Thyroid gland (tissue), 4 donors: ENCODE measurements at regions not wholly inside any gene's neighbourhood (a gene's known extent, or its start where the extent isn't known, plus 50 kb on each side); places are given as distances from the start of the nearest gene placed in this dataset.

Experiments
- DNase-seq, 2 donors: peaks; one replicate each; pipeline ENCODE4 v3.0.0-alpha.2; 2019
- H3K27ac ChIP-seq, 3 donors: fragments of 200-600 bp; sonication (generic); 1 replicate in 2 of 3; 2 replicates in 1 of 3; pipeline ENCODE4 v1.5.1; 2016 to 2019; ENCODE audit warnings: mild to moderate bottlenecking in 1 of 3, moderate library complexity in 1 of 3
- H3K27me3 ChIP-seq: fragments of 200-600 bp; sonication (generic); one replicate; pipeline ENCODE4 v1.5.1; 2019
- H3K36me3 ChIP-seq, 2 donors: fragments of 200-600 bp; sonication (generic); one replicate each; pipeline ENCODE4 v1.5.1; 2016 to 2019
- H3K4me1 ChIP-seq, 2 donors: fragments of 200-600 bp; sonication (generic); one replicate each; pipeline ENCODE4 v1.5.1; 2017 to 2019
- H3K4me3 ChIP-seq, 3 donors: fragments of 200-600 bp; sonication (generic); replicated peaks in 1 of 3; 1 replicate in 2 of 3; 2 replicates in 1 of 3; pipeline ENCODE4 v1.5.1; 2016; ENCODE audit warnings: mild to moderate bottlenecking in 1 of 3
- H3K9me3 ChIP-seq: fragments of 200-600 bp; sonication (generic); one replicate; pipeline ENCODE4 v1.5.1; 2017
- CTCF ChIP-seq, 6 experiments: fragments of 200-600 bp in 3 of 6; fragments of 450-650 bp in 3 of 6; sonication (generic) in 3 of 6; IDR thresholded peaks; one replicate each; pipeline ENCODE4 v1.5.1; 2016 to 2019; ENCODE audit warnings: antibody characterized with exemption in 6 of 6, mild to moderate bottlenecking in 2 of 6, inconsistent platforms in 1 of 6, moderate library complexity in 1 of 6
- POLR2A ChIP-seq, 2 donors: fragments of 450-650 bp; IDR thresholded peaks; one replicate each; pipeline ENCODE4 v1.6.1; 2017; ENCODE audit warnings: antibody characterized with exemption in 2 of 2, mild to moderate bottlenecking in 2 of 2, moderate library complexity in 1 of 2
- WGBS, 2 donors: methylation state at CpG; one replicate each; pipeline ENCODE4 v1.1.5; 2017; 5-methylcytosine and 5-hydroxymethylcytosine counted together
- intact Hi-C: fragments of 100-400 bp; cut with DNase I; formaldehyde crosslinking; loops from one replicate; pipeline ENCODE4 v1.15.1; 2023

DNA sequence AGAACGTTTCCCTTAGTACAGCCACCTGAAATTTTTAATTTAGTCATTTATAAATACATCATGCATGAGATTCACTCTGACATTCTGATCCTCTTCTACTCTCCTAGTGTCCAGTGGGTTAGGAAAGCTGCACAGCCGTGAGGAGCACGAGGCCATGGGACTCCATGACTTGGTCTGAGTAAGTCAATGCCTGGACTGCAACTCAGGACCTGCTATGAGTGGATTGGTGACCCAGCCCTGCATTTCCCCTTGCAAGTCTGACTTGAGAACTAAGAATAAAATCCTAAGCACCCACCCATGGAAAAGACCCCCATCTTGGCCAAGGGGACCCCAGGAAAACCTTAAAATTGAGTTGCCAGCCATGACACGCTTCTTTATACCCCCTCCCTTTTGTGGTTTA, 237.6 kb upstream of the HDAC4 start:
- no peak overlapping the region for H3K27ac ChIP-seq
- H3K4me3 ChIP-seq: no peak overlapping the region
- H3K36me3 ChIP-seq: no peaks in the 10 kb centered on the region
- no peaks in the 10 kb centered on the region for H3K27me3 ChIP-seq
- H3K9me3 ChIP-seq: no peaks in the 10 kb centered on the region
- no peaks in the 10 kb centered on the region for H3K4me1 ChIP-seq
- WGBS, 2 donors: 76 to 79% methylated on average over 4 of the region's 4 CpGs
- no peak for DNase-seq
- TF ChIP-seq POLR2A (IDR thresholded peaks at IDR 0.05) (no peak), CTCF (IDR thresholded peaks at IDR 0.05) (no peak)
- intact Hi-C loops: no loop called here

DNA sequence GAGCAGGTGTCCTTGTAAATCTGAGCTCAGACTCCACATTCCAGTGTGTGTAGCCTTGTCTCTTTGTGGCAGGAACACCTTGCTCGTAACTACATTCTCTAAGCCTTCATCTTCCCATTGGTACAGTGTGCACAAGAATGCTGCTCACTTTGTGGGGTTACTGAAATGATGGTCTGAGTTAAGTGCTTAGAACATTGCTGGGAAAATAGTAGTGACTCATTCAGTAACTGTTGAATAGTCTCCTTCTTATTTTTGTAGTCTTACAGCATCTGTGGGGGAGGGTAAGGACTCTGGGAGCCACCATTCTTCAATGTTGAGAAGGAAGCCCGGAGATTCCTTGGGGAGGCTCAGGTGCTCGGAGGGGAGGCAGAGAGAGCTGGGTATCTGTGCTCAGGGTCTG, 236.0 kb upstream of the HDAC4 start:
- Histone ChIP-seq H3K36me3 (no peaks in the 10 kb centered on the region), H3K27ac (no peak overlapping the region), H3K4me3 (no peak overlapping the region), H3K9me3 (no peaks in the 10 kb centered on the region), H3K27me3 (no peaks in the 10 kb centered on the region), H3K4me1 (no peaks in the 10 kb centered on the region)
- TF ChIP-seq CTCF (IDR thresholded peaks at IDR 0.05) (no peak), POLR2A (IDR thresholded peaks at IDR 0.05) (no peak)
- intact Hi-C loops: no loop called here
- 87 to 88% methylated on average over 3 of the region's 3 CpGs for WGBS, 2 donors
- no peak for DNase-seq

GRCh38 chr2:239634769-239635168, 233.9 kb upstream of the HDAC4 start:
- Histone ChIP-seq H3K27me3 (no peaks in the 10 kb centered on the region), H3K27ac (no peak overlapping the region), H3K4me3 (no peak overlapping the region), H3K4me1 (no peaks in the 10 kb centered on the region), H3K36me3 (no peaks in the 10 kb centered on the region), H3K9me3 (no peaks in the 10 kb centered on the region)
- 80 to 93% methylated on average over 4 of the region's 4 CpGs for WGBS, 2 donors
- intact Hi-C loops: no loop called here
- TF ChIP-seq CTCF (IDR thresholded peaks at IDR 0.05) (no peak), POLR2A (IDR thresholded peaks at IDR 0.05) (no peak)
- DNase-seq: no peak

- Histone ChIP-seq H3K4me3 (no peak overlapping the region), H3K9me3 (no peaks in the 10 kb centered on the region), H3K36me3 (no peaks in the 10 kb centered on the region), H3K27ac (no peak overlapping the region), H3K4me1 (no peaks in the 10 kb centered on the region), H3K27me3 (no peaks in the 10 kb centered on the region)
- TF ChIP-seq POLR2A (IDR thresholded peaks at IDR 0.05) (no peak), CTCF (IDR thresholded peaks at IDR 0.05) (no peak)
- 67 to 83% methylated on average over 12 to 13 of the region's 13 CpGs for WGBS, 2 donors
- DNase-seq: no peak
- intact Hi-C loops: no loop called here
Observed at GRCh38 chr2:239630618-239631286, 229.9 kb upstream of the HDAC4 start.

GRCh38 chr2:239629926-239630617, 229.3 kb upstream of the HDAC4 start:
- H3K4me3 ChIP-seq: no peak overlapping the region
- H3K27me3 ChIP-seq: no peaks in the 10 kb centered on the region
- 82 to 83% methylated on average over 7 of the region's 7 CpGs for WGBS, 2 donors
- no peaks in the 10 kb centered on the region for H3K36me3 ChIP-seq
- TF ChIP-seq POLR2A (IDR thresholded peaks at IDR 0.05) (no peak), CTCF (IDR thresholded peaks at IDR 0.05) (no peak)
- no peaks in the 10 kb centered on the region for H3K4me1 ChIP-seq
- no peak for DNase-seq
- intact Hi-C loops: no loop called here
- no peaks in the 10 kb centered on the region for H3K9me3 ChIP-seq
- no peak overlapping the region for H3K27ac ChIP-seq
